Brain microvascular endothelial cell (primary cell): ENCODE measurements at regions not wholly inside any gene's neighbourhood (a gene's known extent, or its start where the extent isn't known, plus 50 kb on each side); places are given as distances from the start of the nearest gene placed in this dataset.

Source experiments
- DNase-seq: peaks from one replicate; pipeline ENCODE4 v3.0.0-alpha.2; 2020
- H3K27ac ChIP-seq: fragments of 250-450 bp; sonication (Bioruptor Pico); 2 replicates; pipeline ENCODE4 v1.5.1; 2020; ENCODE audit warnings: mild to moderate bottlenecking, moderate library complexity
- H3K27me3 ChIP-seq: fragments of 250-450 bp; sonication (Bioruptor Pico); replicated peaks from 2 replicates; pipeline ENCODE4 v1.5.1; 2020; ENCODE audit warnings: mild to moderate bottlenecking
- H3K36me3 ChIP-seq: fragments of 250-450 bp; sonication (Bioruptor Pico); replicated peaks from 2 replicates; pipeline ENCODE4 v1.5.1; 2020; ENCODE audit warnings: mild to moderate bottlenecking
- H3K4me3 ChIP-seq: 2 replicates; pipeline ENCODE4 v1.5.1; 2011; ENCODE audit warnings: low read depth, mild to moderate bottlenecking, control low read depth, low read length, moderate library complexity
- in situ Hi-C: cut with HindIII; loops from 2 replicates; pipeline ENCODE4 v1.10.0; 2017; ENCODE audit warnings: low sequenced_read_pairs, low pct_ligation_motif_present
- TF ChIP-seq, protein P1 (sequence below): IDR thresholded peaks from 2 replicates; pipeline ENCODE4 v1.5.1; 2011; ENCODE audit warnings: low read depth, mild to moderate bottlenecking, moderate library complexity, low read length, control low read depth, inconsistent platforms; ENCODE audit errors: missing control alignments

DNA sequence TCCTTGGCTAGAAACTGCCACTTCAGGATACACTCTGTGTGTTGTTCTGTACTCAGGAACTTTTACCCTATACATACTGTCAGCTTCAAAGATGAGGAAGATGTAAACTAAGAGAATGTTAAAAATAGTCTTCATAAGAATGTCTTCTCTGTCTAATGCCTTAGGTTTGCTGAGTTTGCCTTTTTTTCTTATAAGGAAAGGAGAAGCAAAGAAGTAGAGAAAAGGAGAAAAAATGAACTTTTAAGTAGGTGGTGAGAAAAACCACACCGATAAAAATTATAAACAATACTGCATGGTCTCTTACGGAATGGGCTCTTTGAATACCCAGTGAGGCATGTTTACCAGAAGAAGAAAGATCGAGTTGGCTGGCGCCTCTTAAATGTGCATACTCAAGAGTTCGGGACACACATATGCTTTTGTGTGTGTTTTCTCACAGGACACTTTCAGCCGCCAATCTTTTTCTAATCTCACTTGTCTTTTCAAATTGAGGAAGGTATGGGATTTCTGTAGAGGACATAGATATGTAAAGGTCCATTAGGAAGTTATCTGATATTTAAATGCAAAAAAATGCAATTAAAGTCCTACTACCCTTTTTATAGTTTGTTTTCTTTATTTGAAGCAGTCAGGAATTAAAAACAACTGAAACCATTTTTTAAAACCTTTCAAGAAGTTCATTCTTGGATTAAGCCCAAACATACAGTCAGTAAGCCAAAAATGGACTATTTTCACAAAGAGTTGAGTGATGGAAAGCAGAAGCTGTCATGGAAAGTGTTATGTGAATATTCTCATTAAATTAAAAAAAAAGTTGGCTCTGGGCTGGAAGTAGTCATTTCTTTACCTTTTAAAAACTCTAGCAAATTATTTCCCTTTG, 100.6 kb upstream of the MDFIC start:
- Histone ChIP-seq H3K36me3 (no peaks in the 10 kb centered on the region), H3K27me3 (no peaks in the 10 kb centered on the region), H3K27ac (no peak overlapping the region), H3K4me3 (no peak overlapping the region)
- DNase-seq: no peak
- in situ Hi-C loops: no loop called here
- TF ChIP-seq, protein P1, sequence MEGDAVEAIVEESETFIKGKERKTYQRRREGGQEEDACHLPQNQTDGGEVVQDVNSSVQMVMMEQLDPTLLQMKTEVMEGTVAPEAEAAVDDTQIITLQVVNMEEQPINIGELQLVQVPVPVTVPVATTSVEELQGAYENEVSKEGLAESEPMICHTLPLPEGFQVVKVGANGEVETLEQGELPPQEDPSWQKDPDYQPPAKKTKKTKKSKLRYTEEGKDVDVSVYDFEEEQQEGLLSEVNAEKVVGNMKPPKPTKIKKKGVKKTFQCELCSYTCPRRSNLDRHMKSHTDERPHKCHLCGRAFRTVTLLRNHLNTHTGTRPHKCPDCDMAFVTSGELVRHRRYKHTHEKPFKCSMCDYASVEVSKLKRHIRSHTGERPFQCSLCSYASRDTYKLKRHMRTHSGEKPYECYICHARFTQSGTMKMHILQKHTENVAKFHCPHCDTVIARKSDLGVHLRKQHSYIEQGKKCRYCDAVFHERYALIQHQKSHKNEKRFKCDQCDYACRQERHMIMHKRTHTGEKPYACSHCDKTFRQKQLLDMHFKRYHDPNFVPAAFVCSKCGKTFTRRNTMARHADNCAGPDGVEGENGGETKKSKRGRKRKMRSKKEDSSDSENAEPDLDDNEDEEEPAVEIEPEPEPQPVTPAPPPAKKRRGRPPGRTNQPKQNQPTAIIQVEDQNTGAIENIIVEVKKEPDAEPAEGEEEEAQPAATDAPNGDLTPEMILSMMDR: no peak

DNA sequence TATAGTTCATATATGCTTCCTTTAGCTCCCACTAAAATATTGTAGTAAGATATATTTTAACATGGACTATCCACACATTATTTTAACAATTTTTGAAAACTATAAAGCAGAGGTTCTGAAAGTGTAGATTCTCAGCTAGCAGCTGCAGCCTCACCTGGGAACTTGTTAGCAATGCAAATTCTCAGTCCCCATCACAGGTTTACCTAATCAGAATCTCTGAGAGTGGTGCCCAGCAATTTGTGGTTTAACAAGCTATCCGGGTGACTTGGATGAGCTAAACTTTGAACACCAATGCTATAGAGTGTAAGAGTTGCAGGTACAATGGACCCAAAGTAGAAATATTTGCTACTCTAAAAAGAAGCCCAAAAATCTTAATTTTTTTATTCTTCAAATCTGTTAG, 99.8 kb upstream of the MDFIC start:
- Histone ChIP-seq H3K36me3 (no peaks in the 10 kb centered on the region), H3K4me3 (no peak overlapping the region), H3K27ac (no peak overlapping the region), H3K27me3 (no peaks in the 10 kb centered on the region)
- no peak for DNase-seq
- in situ Hi-C loops: no loop called here
- TF ChIP-seq, protein P1: no peak

DNA sequence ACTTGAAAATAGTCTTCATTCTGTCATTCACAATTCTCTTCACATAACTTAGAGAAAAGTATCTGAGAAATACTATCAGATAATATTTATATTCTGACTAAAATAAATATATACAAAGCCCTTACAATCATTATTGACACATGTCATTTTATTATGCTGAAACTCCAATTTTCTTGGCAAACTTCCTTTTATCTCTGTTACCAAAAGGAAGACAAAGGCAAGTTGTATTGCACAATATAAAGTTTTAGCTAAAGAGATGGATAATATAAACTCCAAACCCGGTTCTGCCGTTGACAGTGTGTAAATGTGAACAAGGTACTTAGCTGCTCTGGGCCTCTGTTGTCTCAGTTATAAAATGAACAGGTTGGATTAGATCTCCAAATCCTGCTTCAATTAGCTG, 99.0 kb upstream of the MDFIC start:
- in situ Hi-C loops: no loop called here
- no peak overlapping the region for H3K4me3 ChIP-seq
- H3K36me3 ChIP-seq: no peaks in the 10 kb centered on the region
- DNase-seq: no peak
- H3K27ac ChIP-seq: no peak overlapping the region
- H3K27me3 ChIP-seq: no peaks in the 10 kb centered on the region
- TF ChIP-seq, protein P1: no peak

DNA sequence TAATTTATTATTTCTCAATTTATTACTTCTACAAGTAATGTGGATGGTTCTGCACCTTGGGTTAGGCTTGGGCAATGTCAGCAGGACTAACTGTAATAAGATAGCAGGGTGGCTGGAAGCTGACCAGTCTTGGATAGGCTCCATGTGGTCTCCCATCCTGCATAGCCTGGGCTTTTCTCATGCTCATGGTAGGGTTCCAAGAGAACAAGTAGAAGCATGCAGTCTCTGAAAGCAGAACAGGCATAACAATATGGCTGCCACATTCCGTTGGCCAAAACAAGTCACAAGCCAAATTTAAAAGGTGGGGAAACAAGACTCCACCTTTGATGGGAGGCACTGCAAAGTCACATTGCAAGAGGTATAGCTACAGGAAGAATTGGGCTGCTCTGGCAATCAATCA, 98.6 kb upstream of the MDFIC start:
- in situ Hi-C loops: no loop called here
- H3K27ac ChIP-seq: no peak overlapping the region
- DNase-seq: no peak
- TF ChIP-seq, protein P1: no peak
- no peak overlapping the region for H3K4me3 ChIP-seq
- no peaks in the 10 kb centered on the region for H3K36me3 ChIP-seq
- no peaks in the 10 kb centered on the region for H3K27me3 ChIP-seq

DNA sequence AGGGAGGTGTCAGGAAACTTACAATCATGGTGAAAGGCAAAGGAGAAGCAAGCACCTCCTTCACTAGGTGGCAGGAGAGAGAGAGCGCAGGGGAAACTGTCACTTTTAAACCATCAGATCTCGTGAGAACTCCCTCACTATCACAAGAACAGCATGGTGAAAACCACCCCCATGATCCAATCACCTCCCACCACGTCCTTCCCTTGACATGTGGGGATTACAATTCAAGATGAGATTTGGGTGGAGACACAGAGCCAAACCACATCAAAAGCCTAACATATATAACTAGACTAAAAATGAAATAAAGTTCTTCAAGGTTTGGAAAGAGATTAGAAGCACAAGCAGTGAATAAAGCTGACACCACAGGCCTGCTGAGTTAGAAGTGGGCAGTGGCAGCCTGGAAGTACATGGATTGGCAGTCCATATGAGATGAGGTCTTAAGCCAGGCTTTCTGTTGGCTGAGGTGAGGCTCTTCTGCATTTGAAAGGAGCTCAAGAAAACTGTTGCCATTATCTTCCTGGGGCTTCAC, 96.4 kb upstream of the MDFIC start:
- in situ Hi-C loops: no loop called here
- H3K36me3 ChIP-seq: no peaks in the 10 kb centered on the region
- TF ChIP-seq, protein P1: no peak
- H3K27ac ChIP-seq: no peak overlapping the region
- no peak for DNase-seq
- no peak overlapping the region for H3K4me3 ChIP-seq
- no peaks in the 10 kb centered on the region for H3K27me3 ChIP-seq
